Adrenal gland (tissue), 9 donors: ENCODE measurements at regions not wholly inside any gene's neighbourhood (a gene's known extent, or its start where the extent isn't known, plus 50 kb on each side); places are given as distances from the start of the nearest gene placed in this dataset.

Experiments
- DNase-seq, 7 donors: peaks; one replicate each; pipeline ENCODE4 v3.0.0-alpha.2; 2019 to 2020
- H3K27ac ChIP-seq, 5 donors: fragments of 200-600 bp; sonication (generic) in 4 of 5; 1 replicate in 3 of 5; 2 replicates in 2 of 5; pipeline versions ENCODE4 v1.5.1 to v1.8.0; 2016 to 2020; ENCODE audit warnings: mild to moderate bottlenecking in 1 of 5
- H3K27me3 ChIP-seq: fragments of 200-600 bp; 2 replicates; pipeline ENCODE4 v1.8.0; 2021
- H3K36me3 ChIP-seq, 2 donors: fragments of 200-600 bp; replicated peaks in 1 of 2; 1 replicate in 1 of 2; 2 replicates in 1 of 2; pipeline versions ENCODE4 v1.5.1 to v1.8.0; 2018 to 2022
- H3K4me1 ChIP-seq, 2 donors: fragments of 200-600 bp; replicated peaks in 1 of 2; 1 replicate in 1 of 2; 2 replicates in 1 of 2; pipeline versions ENCODE4 v1.5.1 to v1.8.0; 2018 to 2021
- H3K4me3 ChIP-seq, 4 donors: fragments of 200-600 bp; sonication (generic) in 3 of 4; one replicate each; pipeline ENCODE4 v1.5.1; 2016 to 2018
- H3K9me3 ChIP-seq, 3 donors: fragments of 200-600 bp; sonication (generic) in 1 of 3; replicated peaks in 1 of 3; 1 replicate in 2 of 3; 2 replicates in 1 of 3; pipeline versions ENCODE4 v1.5.1 to v1.8.0; 2016 to 2021
- POLR2A ChIP-seq, 2 donors: fragments of 450-650 bp; IDR thresholded peaks; one replicate each; pipeline ENCODE4 v1.6.1; 2017; ENCODE audit warnings: antibody characterized with exemption in 2 of 2, mild to moderate bottlenecking in 2 of 2, moderate library complexity in 1 of 2
- WGBS, 4 donors: extraction: QIAGEN DNeasy Blood & Tissue Kit in 2 of 4; methylation state at CpG; one replicate each; pipeline versions ENCODE4 v1.1.5 to v1.1.7; 2013 to 2017; 5-methylcytosine and 5-hydroxymethylcytosine counted together
- intact Hi-C, 2 donors: fragments of 100-400 bp; cut with DNase I; formaldehyde crosslinking; loops; one replicate each; pipeline versions ENCODE4 v1.14.1 to v1.15.0; 2022 to 2023
- TF ChIP-seq, protein P1 (sequence below), 6 experiments: fragments of 450-650 bp in 4 of 6; fragments of 200-600 bp in 2 of 6; sonication (generic) in 1 of 6; IDR thresholded peaks; 1 replicate in 5 of 6; 2 replicates in 1 of 6; pipeline versions ENCODE4 v1.5.1 to v1.8.0; 2016 to 2021; ENCODE audit warnings: antibody characterized with exemption in 6 of 6, mild to moderate bottlenecking in 2 of 6, moderate library complexity in 1 of 6
- donor health status: healthy with polysubstance abuse.
- donor health status: Bipolar disorder and iron deficiency.
- donor health status: DM: yes; HTN: yes; CAD: no.
- donor health status: DM: no; HTN: no; CAD: no.
- donor health status: DM: no; HTN: no; CAD: no.

DNA sequence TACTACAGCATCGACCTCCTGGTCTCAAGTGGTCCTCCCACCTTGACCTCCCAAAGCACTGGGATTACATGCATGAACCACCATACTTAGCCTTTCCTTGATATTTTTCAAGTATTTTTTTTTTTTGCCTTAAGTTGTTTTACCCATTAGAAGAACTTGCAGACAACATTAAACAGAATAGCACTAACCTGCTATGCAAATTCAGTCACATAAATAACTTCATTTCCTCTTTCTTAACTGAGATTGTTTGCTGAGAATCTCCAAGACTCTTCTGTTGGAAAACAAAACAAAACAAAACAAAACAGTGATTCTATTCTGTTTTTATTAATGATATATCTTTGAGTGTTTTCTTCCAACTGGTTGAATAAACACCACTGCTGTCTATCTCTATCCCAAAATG lies 115.9 kb upstream of the IFNG-AS1 start:
- no peaks in the 10 kb centered on the region for H3K4me1 ChIP-seq
- no peaks in the 10 kb centered on the region for H3K27me3 ChIP-seq
- H3K9me3 ChIP-seq: no peaks in the 10 kb centered on the region
- no peak overlapping the region for H3K27ac ChIP-seq
- intact Hi-C loops: no loop called here
- H3K36me3 ChIP-seq: no peaks in the 10 kb centered on the region
- TF ChIP-seq, protein P1, sequence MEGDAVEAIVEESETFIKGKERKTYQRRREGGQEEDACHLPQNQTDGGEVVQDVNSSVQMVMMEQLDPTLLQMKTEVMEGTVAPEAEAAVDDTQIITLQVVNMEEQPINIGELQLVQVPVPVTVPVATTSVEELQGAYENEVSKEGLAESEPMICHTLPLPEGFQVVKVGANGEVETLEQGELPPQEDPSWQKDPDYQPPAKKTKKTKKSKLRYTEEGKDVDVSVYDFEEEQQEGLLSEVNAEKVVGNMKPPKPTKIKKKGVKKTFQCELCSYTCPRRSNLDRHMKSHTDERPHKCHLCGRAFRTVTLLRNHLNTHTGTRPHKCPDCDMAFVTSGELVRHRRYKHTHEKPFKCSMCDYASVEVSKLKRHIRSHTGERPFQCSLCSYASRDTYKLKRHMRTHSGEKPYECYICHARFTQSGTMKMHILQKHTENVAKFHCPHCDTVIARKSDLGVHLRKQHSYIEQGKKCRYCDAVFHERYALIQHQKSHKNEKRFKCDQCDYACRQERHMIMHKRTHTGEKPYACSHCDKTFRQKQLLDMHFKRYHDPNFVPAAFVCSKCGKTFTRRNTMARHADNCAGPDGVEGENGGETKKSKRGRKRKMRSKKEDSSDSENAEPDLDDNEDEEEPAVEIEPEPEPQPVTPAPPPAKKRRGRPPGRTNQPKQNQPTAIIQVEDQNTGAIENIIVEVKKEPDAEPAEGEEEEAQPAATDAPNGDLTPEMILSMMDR (IDR thresholded peaks at IDR 0.05): no peak
- no peak for TF ChIP-seq POLR2A (IDR thresholded peaks at IDR 0.05)
- H3K4me3 ChIP-seq: no peak overlapping the region
- WGBS, 4 donors: 83 to 92% (median 87%) methylated on average over 1 of the region's 1 CpG
- no peak for DNase-seq

DNA sequence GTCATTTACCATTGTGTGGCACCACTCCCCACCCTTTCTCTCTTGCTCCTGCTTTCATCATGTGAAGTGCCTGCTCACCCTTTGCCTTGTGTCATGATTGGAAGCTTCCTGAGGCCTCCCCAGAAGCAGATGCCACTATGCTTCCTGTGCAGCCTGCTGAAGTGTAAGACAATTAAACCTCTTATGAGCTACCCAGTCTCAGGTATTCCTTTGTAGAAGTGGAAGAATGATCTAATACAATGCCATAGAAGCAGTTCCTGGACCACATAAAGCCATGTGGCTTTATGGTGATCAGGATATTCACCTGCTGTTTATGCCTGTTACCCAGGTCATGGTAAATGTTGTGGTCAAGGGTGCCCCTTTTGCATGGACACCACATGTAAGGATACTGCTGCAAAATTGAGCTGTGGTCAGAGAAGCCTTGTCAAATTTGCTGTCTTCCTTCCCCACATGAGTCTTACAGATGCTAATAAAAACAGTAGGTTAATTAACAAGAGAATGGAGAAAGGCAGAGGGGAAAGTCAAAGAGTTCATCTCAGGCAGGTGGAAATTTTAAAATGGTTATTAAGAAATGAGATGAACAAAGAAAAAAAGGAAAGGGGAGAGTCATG lies 112.8 kb upstream of the IFNG-AS1 start:
- Histone ChIP-seq H3K36me3 (no peaks in the 10 kb centered on the region), H3K4me3 (no peak overlapping the region), H3K27ac (no peak overlapping the region), H3K4me1 (no peaks in the 10 kb centered on the region), H3K9me3 (no peaks in the 10 kb centered on the region), H3K27me3 (no peaks in the 10 kb centered on the region)
- intact Hi-C loops: no loop called here
- TF ChIP-seq, protein P1 (IDR thresholded peaks at IDR 0.05): no peak
- no peak for TF ChIP-seq POLR2A (IDR thresholded peaks at IDR 0.05)
- DNase-seq: no peak

DNA sequence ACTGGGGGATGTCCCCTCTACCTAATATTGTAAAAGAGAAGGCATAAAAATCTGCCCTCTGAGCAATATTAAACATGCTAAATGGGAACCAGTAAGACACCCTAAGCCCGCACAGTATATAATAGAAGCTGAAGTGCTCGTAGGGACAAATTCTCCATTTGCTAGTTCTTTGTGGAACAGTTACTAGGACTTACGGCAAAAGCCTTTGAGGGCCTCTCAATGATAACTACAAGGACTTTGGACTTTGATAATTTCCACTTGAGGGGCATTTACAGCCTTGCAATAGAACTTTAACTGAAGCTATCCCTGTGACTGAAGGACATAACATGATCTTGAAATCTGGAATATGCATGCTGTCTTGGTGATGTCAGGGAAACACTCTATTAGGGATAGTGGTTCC lies 111.5 kb upstream of the IFNG-AS1 start:
- Histone ChIP-seq H3K9me3 (no peaks in the 10 kb centered on the region), H3K36me3 (no peaks in the 10 kb centered on the region), H3K27me3 (no peaks in the 10 kb centered on the region), H3K4me1 (no peaks in the 10 kb centered on the region), H3K4me3 (no peak overlapping the region), H3K27ac (no peak overlapping the region)
- intact Hi-C loops: no loop called here
- TF ChIP-seq POLR2A (IDR thresholded peaks at IDR 0.05): no peak
- TF ChIP-seq, protein P1 (IDR thresholded peaks at IDR 0.05): no peak
- DNase-seq: no peak
- WGBS, 4 donors: 85 to 95% (median 94%) methylated on average over 3 of the region's 3 CpGs

DNA sequence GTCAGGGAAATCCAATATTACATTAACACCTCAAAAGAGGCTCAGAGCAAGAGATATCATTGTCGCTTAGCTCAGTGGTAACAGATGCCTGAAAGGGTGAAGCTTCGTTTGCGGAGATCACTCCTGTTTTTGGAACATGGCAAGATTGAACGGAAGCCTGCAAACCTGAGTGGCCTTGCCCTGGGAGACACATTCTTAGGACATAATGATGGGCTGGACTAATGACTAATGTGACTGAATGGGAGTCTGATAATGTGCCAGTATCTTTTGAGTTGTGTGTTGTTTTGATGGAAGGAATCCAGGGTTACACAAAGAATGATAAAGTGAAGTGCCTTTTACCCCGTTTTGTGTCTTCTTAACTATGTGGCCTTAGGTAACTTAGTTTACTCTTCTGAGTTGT lies 109.3 kb upstream of the IFNG-AS1 start:
- DNase-seq: no peak
- Histone ChIP-seq H3K4me1 (no peaks in the 10 kb centered on the region), H3K36me3 (no peaks in the 10 kb centered on the region), H3K9me3 (no peaks in the 10 kb centered on the region), H3K4me3 (no peak overlapping the region), H3K27ac (no peak overlapping the region), H3K27me3 (no peaks in the 10 kb centered on the region)
- 60 to 76% (median 70%) methylated on average over 5 of the region's 5 CpGs for WGBS, 4 donors
- TF ChIP-seq, protein P1 (IDR thresholded peaks at IDR 0.05): no peak
- TF ChIP-seq POLR2A (IDR thresholded peaks at IDR 0.05): no peak
- intact Hi-C loops: no loop called here
